Esophagus muscularis mucosa (tissue), 4 donors: ENCODE measurements at regions not wholly inside any gene's neighbourhood (a gene's known extent, or its start where the extent isn't known, plus 50 kb on each side); places are given as distances from the start of the nearest gene placed in this dataset.

Experiments
- DNase-seq: peaks from one replicate; pipeline ENCODE4 v3.0.0-alpha.2; 2017; ENCODE audit errors: extremely low spot score
- H3K27ac ChIP-seq, 4 donors: fragments of 200-600 bp; sonication (generic); replicated peaks in 1 of 4; 1 replicate in 3 of 4; 2 replicates in 1 of 4; pipeline ENCODE4 v1.5.1; 2016 to 2019; ENCODE audit warnings: mild to moderate bottlenecking in 1 of 4
- H3K27me3 ChIP-seq, 4 donors: fragments of 200-600 bp; sonication (generic); one replicate each; pipeline versions ENCODE4 v1.5.1 to v1.6.0; 2016 to 2019
- H3K36me3 ChIP-seq, 4 donors: fragments of 200-600 bp; sonication (generic); one replicate each; pipeline ENCODE4 v1.5.1; 2016 to 2019
- H3K4me1 ChIP-seq, 4 donors: fragments of 200-600 bp; sonication (generic); one replicate each; pipeline ENCODE4 v1.5.1; 2016 to 2019
- H3K4me3 ChIP-seq, 4 donors: fragments of 200-600 bp; sonication (generic); 1 replicate in 2 of 4; 2 replicates in 2 of 4; pipeline ENCODE4 v1.5.1; 2016 to 2019; ENCODE audit warnings: mild to moderate bottlenecking in 4 of 4, moderate library complexity in 1 of 4
- H3K9me3 ChIP-seq, 4 donors: fragments of 200-600 bp; sonication (generic); 1 replicate in 3 of 4; 2 replicates in 1 of 4; pipeline ENCODE4 v1.5.1; 2016 to 2019
- CTCF ChIP-seq, 3 experiments: fragments of 200-600 bp in 2 of 3; fragments of 450-650 bp in 1 of 3; sonication (generic) in 2 of 3; IDR thresholded peaks; one replicate each; pipeline ENCODE4 v1.5.1; 2017 to 2019; ENCODE audit warnings: antibody characterized with exemption in 3 of 3, mild to moderate bottlenecking in 2 of 3, moderate library complexity in 1 of 3
- EP300 ChIP-seq: sonication (generic); formaldehyde crosslinking; IDR thresholded peaks from one replicate; pipeline ENCODE4 v1.6.1; 2017; ENCODE audit warnings: antibody characterized with exemption
- POLR2A ChIP-seq: fragments of 450-650 bp; IDR thresholded peaks from one replicate; pipeline ENCODE4 v1.6.1; 2017; ENCODE audit warnings: antibody characterized with exemption, moderate library complexity, mild to moderate bottlenecking, low read depth
- POLR2AphosphoS5 ChIP-seq, 2 donors: sonication (generic); formaldehyde crosslinking; IDR thresholded peaks; one replicate each; pipeline ENCODE4 v1.6.1; 2017; ENCODE audit warnings: antibody characterized with exemption in 2 of 2
- WGBS: methylation state at CpG from one replicate; pipeline ENCODE4 v1.1.5; 2018; 5-methylcytosine and 5-hydroxymethylcytosine counted together
- intact Hi-C: fragments of 100-400 bp; cut with DNase I; formaldehyde crosslinking; loops from one replicate; pipeline ENCODE4 v1.15.1; 2023

GRCh38 chr6:139565591-139565990 is 191.1 kb upstream of the CITED2 start:
- intact Hi-C loops: no loop called here
- H3K36me3 ChIP-seq: no peaks in the 10 kb centered on the region
- WGBS: 0% methylated on average over 1 of the region's 1 CpG
- H3K27ac ChIP-seq: no peak overlapping the region
- no peak for DNase-seq
- no peaks in the 10 kb centered on the region for H3K27me3 ChIP-seq
- H3K9me3 ChIP-seq: no peaks in the 10 kb centered on the region
- no peak overlapping the region for H3K4me3 ChIP-seq
- TF ChIP-seq POLR2A: no peak
- TF ChIP-seq POLR2AphosphoS5 (IDR thresholded peaks at IDR 0.05): no peak
- no peak for TF ChIP-seq EP300
- no peak for TF ChIP-seq CTCF (IDR thresholded peaks at IDR 0.05)
- H3K4me1 ChIP-seq: peaks cover 0 to 7% (median 3%) of the 10 kb centered on the region in 4 donors

GRCh38 chr6:139557547-139557946 is 183.1 kb upstream of the CITED2 start:
- Histone ChIP-seq H3K27me3 (no peaks in the 10 kb centered on the region), H3K9me3 (no peaks in the 10 kb centered on the region), H3K27ac (no peak overlapping the region), H3K4me1 (no peaks in the 10 kb centered on the region), H3K36me3 (no peaks in the 10 kb centered on the region), H3K4me3 (no peak overlapping the region)
- DNase-seq: no peak
- WGBS: 96% methylated on average over 3 of the region's 3 CpGs
- intact Hi-C loops: no loop called here
- TF ChIP-seq POLR2A (no peak), CTCF (IDR thresholded peaks at IDR 0.05) (no peak), POLR2AphosphoS5 (IDR thresholded peaks at IDR 0.05) (no peak), EP300 (no peak)

GRCh38 chr6:139556532-139556931 is 182.1 kb upstream of the CITED2 start:
- TF ChIP-seq POLR2A (no peak), POLR2AphosphoS5 (IDR thresholded peaks at IDR 0.05) (no peak), CTCF (IDR thresholded peaks at IDR 0.05) (no peak), EP300 (no peak)
- Histone ChIP-seq H3K27me3 (no peaks in the 10 kb centered on the region), H3K4me1 (no peaks in the 10 kb centered on the region), H3K27ac (no peak overlapping the region), H3K36me3 (no peaks in the 10 kb centered on the region), H3K4me3 (no peak overlapping the region), H3K9me3 (no peaks in the 10 kb centered on the region)
- intact Hi-C loops: no loop called here
- DNase-seq: no peak

- WGBS: 88% methylated on average over 7 of the region's 7 CpGs
- TF ChIP-seq CTCF (IDR thresholded peaks at IDR 0.05) (no peak), POLR2A (no peak), EP300 (no peak), POLR2AphosphoS5 (IDR thresholded peaks at IDR 0.05) (no peak)
- H3K9me3 ChIP-seq: no peaks in the 10 kb centered on the region
These were observed 179.5 kb upstream of the CITED2 start for GRCh38 chr6:139553916-139554315.

GRCh38 chr6:139551376-139551775 is 176.9 kb upstream of the CITED2 start:
- Histone ChIP-seq H3K4me1 (peaks cover 5 to 16% (median 12%) of the 10 kb centered on the region in 4 donors), H3K27me3 (no peaks in the 10 kb centered on the region), H3K27ac (no peak overlapping the region), H3K36me3 (no peaks in the 10 kb centered on the region), H3K9me3 (no peaks in the 10 kb centered on the region), H3K4me3 (no peak overlapping the region)
- 79% methylated on average over 2 of the region's 2 CpGs for WGBS
- TF ChIP-seq CTCF (IDR thresholded peaks at IDR 0.05): no peak
- TF ChIP-seq EP300: no peak
- TF ChIP-seq POLR2AphosphoS5 (IDR thresholded peaks at IDR 0.05): no peak
- no peak for TF ChIP-seq POLR2A
- DNase-seq: no peak
- intact Hi-C loops: no loop called here

More at GRCh38 chr6:139553916-139554315, 179.5 kb upstream of the CITED2 start:
- Histone ChIP-seq H3K4me3 (no peak overlapping the region), H3K4me1 (no peaks in the 10 kb centered on the region), H3K36me3 (no peaks in the 10 kb centered on the region), H3K27ac (no peak overlapping the region), H3K27me3 (no peaks in the 10 kb centered on the region)
- DNase-seq: no peak
- intact Hi-C loops: no loop called here
